ENCODE measurements at regions not wholly inside any gene's neighbourhood (a gene's known extent, or its start where the extent isn't known, plus 50 kb on each side); places are given as distances from the start of the nearest gene placed in this dataset.

- H3K9me3 ChIP-seq = no peaks in the 10 kb centered on the region
- no peak overlapping the region for H3K27ac ChIP-seq
- no peaks in the 10 kb centered on the region for H3K36me3 ChIP-seq
- no peak overlapping the region for H3K4me3 ChIP-seq (ENCODE audit: low read depth in 1 of 2, low read length in 1 of 2)
- TF ChIP-seq, protein P1, sequence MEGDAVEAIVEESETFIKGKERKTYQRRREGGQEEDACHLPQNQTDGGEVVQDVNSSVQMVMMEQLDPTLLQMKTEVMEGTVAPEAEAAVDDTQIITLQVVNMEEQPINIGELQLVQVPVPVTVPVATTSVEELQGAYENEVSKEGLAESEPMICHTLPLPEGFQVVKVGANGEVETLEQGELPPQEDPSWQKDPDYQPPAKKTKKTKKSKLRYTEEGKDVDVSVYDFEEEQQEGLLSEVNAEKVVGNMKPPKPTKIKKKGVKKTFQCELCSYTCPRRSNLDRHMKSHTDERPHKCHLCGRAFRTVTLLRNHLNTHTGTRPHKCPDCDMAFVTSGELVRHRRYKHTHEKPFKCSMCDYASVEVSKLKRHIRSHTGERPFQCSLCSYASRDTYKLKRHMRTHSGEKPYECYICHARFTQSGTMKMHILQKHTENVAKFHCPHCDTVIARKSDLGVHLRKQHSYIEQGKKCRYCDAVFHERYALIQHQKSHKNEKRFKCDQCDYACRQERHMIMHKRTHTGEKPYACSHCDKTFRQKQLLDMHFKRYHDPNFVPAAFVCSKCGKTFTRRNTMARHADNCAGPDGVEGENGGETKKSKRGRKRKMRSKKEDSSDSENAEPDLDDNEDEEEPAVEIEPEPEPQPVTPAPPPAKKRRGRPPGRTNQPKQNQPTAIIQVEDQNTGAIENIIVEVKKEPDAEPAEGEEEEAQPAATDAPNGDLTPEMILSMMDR (IDR thresholded peaks at IDR 0.05) = no peak
- H3K27me3 ChIP-seq = no peaks in the 10 kb centered on the region
- no peaks in the 10 kb centered on the region for H3K4me1 ChIP-seq (ENCODE audit: control insufficient read depth in 1 of 2, insufficient read depth in 1 of 2, low read depth in 1 of 2, low read length in 1 of 2)
Measured at GRCh38 chr4:187006189-187006618, 282.5 kb upstream of the FAT1 start.

GRCh38 chr4:187010052-187010451, 286.4 kb upstream of the FAT1 start:
- no peaks in the 10 kb centered on the region for H3K27me3 ChIP-seq
- TF ChIP-seq, protein P1 (IDR thresholded peaks at IDR 0.05) = no peak
- H3K4me3 ChIP-seq (ENCODE audit: low read depth in 1 of 2, low read length in 1 of 2) = no peak overlapping the region
- no peak overlapping the region for H3K27ac ChIP-seq
- H3K9me3 ChIP-seq = no peaks in the 10 kb centered on the region
- no peaks in the 10 kb centered on the region for H3K4me1 ChIP-seq (ENCODE audit: control insufficient read depth in 1 of 2, insufficient read depth in 1 of 2, low read depth in 1 of 2, low read length in 1 of 2)
- H3K36me3 ChIP-seq = no peaks in the 10 kb centered on the region

GRCh38 chr4:187016101-187016500, 292.4 kb upstream of the FAT1 start:
- TF ChIP-seq, protein P1 (IDR thresholded peaks at IDR 0.05) = no peak
- Histone ChIP-seq H3K9me3 (no peaks in the 10 kb centered on the region), H3K4me1 (ENCODE audit: control insufficient read depth in 1 of 2, insufficient read depth in 1 of 2, low read depth in 1 of 2, low read length in 1 of 2) (no peaks in the 10 kb centered on the region), H3K36me3 (no peaks in the 10 kb centered on the region), H3K27ac (no peak overlapping the region), H3K27me3 (no peaks in the 10 kb centered on the region), H3K4me3 (ENCODE audit: low read depth in 1 of 2, low read length in 1 of 2) (no peak overlapping the region)

GRCh38 chr4:187017147-187017546, 293.5 kb upstream of the FAT1 start:
- H3K9me3 ChIP-seq = no peaks in the 10 kb centered on the region
- no peak overlapping the region for H3K27ac ChIP-seq
- H3K4me1 ChIP-seq (ENCODE audit: control insufficient read depth in 1 of 2, insufficient read depth in 1 of 2, low read depth in 1 of 2, low read length in 1 of 2) = no peaks in the 10 kb centered on the region
- H3K27me3 ChIP-seq = no peaks in the 10 kb centered on the region
- no peaks in the 10 kb centered on the region for H3K36me3 ChIP-seq
- TF ChIP-seq, protein P1 (IDR thresholded peaks at IDR 0.05) = no peak
- no peak overlapping the region for H3K4me3 ChIP-seq (ENCODE audit: low read depth in 1 of 2, low read length in 1 of 2)

GRCh38 chr4:187019896-187020295, 296.2 kb upstream of the FAT1 start:
- H3K4me1 ChIP-seq (ENCODE audit: control insufficient read depth in 1 of 2, insufficient read depth in 1 of 2, low read depth in 1 of 2, low read length in 1 of 2) = no peaks in the 10 kb centered on the region
- H3K9me3 ChIP-seq = no peaks in the 10 kb centered on the region
- H3K27me3 ChIP-seq = no peaks in the 10 kb centered on the region
- H3K27ac ChIP-seq = no peak overlapping the region
- TF ChIP-seq, protein P1 (IDR thresholded peaks at IDR 0.05) = no peak
- H3K36me3 ChIP-seq = no peaks in the 10 kb centered on the region
- H3K4me3 ChIP-seq (ENCODE audit: low read depth in 1 of 2, low read length in 1 of 2) = no peak overlapping the region

- Histone ChIP-seq H3K36me3 (no peaks in the 10 kb centered on the region), H3K27ac (no peak overlapping the region), H3K27me3 (no peaks in the 10 kb centered on the region), H3K9me3 (no peaks in the 10 kb centered on the region), H3K4me3 (ENCODE audit: low read depth in 1 of 2, low read length in 1 of 2) (no peak overlapping the region), H3K4me1 (ENCODE audit: control insufficient read depth in 1 of 2, insufficient read depth in 1 of 2, low read depth in 1 of 2, low read length in 1 of 2) (no peaks in the 10 kb centered on the region)
- TF ChIP-seq, protein P1 (IDR thresholded peaks at IDR 0.05) = no peak
Measured at GRCh38 chr4:187020676-187021075, 297.0 kb upstream of the FAT1 start.

Measured in neutrophil (primary cell).